ENCODE measurements at regions not wholly inside any gene's neighbourhood (a gene's known extent, or its start where the extent isn't known, plus 50 kb on each side); places are given as distances from the start of the nearest gene placed in this dataset.

DNA sequence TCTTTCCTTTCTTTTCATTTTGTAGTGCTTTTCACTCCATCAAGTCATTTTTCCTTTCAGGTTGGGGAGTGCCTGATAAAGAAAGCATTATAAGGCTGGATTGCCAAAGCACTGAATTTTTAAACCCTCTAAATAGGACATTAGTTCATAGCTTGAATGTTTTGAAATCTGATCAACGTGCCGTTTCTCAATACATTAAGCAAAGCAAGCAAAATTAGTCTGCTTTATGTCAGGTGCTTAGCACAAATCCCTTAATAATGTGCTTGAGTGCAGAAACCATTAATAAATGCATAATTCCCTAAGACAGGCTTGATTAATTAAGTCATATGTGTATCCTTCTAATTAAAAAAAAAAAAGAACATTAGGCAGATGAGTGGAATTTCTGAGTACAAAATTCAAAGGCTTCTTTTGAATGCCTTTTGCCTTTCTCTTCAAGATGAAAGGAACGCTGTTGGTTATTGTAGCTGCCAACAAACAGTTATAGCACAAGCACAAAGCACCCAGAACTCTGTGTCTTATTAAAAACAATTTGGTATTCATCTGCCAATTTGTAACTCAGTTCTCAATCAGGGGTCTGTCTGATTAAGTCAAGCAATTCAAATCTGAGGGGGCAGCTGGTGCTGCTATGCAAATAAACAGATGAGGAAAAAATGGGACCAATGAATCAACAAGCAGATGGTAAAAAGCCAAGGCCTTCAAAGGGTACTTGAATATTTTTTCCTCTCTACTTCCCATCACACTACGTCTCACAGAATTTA is 233.7 kb downstream of the TLE1 start:
- TF ChIP-seq, protein P1, sequence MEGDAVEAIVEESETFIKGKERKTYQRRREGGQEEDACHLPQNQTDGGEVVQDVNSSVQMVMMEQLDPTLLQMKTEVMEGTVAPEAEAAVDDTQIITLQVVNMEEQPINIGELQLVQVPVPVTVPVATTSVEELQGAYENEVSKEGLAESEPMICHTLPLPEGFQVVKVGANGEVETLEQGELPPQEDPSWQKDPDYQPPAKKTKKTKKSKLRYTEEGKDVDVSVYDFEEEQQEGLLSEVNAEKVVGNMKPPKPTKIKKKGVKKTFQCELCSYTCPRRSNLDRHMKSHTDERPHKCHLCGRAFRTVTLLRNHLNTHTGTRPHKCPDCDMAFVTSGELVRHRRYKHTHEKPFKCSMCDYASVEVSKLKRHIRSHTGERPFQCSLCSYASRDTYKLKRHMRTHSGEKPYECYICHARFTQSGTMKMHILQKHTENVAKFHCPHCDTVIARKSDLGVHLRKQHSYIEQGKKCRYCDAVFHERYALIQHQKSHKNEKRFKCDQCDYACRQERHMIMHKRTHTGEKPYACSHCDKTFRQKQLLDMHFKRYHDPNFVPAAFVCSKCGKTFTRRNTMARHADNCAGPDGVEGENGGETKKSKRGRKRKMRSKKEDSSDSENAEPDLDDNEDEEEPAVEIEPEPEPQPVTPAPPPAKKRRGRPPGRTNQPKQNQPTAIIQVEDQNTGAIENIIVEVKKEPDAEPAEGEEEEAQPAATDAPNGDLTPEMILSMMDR (conservative IDR thresholded peaks at IDR 0.05), result no peak
- TF ChIP-seq EZH2 (IDR thresholded peaks at IDR 0.05; ENCODE audit: low read depth), result no peak
